Mesothelial cell of epicardium (in vitro differentiated cells): ENCODE measurements at regions not wholly inside any gene's neighbourhood (a gene's known extent, or its start where the extent isn't known, plus 50 kb on each side); places are given as distances from the start of the nearest gene placed in this dataset.
"Not testable (repeated sequence)": the region's sequence is repeated elsewhere in the genome, so short reads cannot be mapped to it uniquely, and the experiment has no call there.

Experiments
- DNase-seq, 2 experiments: peaks; one replicate each; pipeline ENCODE4 v3.0.0; 2021; ENCODE audit warnings: low spot score in 2 of 2; ENCODE audit not compliant: unreplicated experiment in 2 of 2
- H3K27ac Mint-ChIP-seq: 2 replicates; pipeline ENCODE4 v1.8.0; 2021; ENCODE audit warnings: mixed read lengths
- H3K27me3 Mint-ChIP-seq: 2 replicates; pipeline ENCODE4 v1.8.0; 2021; ENCODE audit warnings: low read depth, mixed read lengths
- H3K36me3 Mint-ChIP-seq: 2 replicates; pipeline ENCODE4 v1.8.0; 2021; ENCODE audit warnings: mixed read lengths
- H3K4me1 Mint-ChIP-seq: 2 replicates; pipeline ENCODE4 v1.8.0; 2021; ENCODE audit warnings: mixed read lengths
- H3K4me3 Mint-ChIP-seq: 2 replicates; pipeline ENCODE4 v1.8.0; 2021; ENCODE audit warnings: mild to moderate bottlenecking, moderate library complexity, mixed read lengths
- H3K9me3 Mint-ChIP-seq: 2 replicates; pipeline ENCODE4 v1.8.0; 2021; ENCODE audit warnings: mixed read lengths
- TF ChIP-seq, protein P1 (sequence below): fragments of 200-600 bp; sonication (generic); IDR thresholded peaks from one replicate; pipeline ENCODE4 v1.5.0; 2021; ENCODE audit warnings: antibody characterized with exemption; ENCODE audit not compliant: unreplicated experiment

DNA sequence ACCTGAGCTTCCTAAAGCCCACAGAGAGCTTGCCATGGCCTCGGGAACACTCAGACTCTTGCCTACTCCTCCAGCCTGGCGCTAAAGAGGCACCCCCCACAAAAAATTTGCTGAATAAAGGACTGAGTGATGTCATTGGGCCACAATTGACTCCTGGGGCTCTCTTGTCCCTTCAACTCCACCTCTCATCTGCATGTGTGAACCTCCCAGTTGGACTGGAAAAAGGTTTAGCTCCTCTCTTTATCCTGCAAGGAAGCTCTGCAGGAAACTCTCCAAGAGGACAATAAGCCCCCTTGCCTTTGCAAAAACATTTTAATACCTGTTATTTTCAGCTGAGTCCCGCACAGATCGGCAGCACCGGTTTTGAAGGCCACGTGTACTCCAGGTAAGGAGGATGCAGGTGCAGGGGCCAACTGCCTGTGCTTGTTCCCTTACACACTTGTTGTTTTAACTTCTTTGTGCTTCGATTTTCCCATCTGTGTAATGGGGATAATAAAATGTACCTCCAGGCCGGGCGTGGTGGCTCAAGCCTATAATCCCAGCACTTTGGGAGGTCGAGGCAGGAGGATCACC is 107.3 kb downstream of the TFAP2C start:
- H3K27ac Mint-ChIP-seq, result no peak overlapping the region
- no peak overlapping the region for H3K4me3 Mint-ChIP-seq
- H3K4me1 Mint-ChIP-seq, result peaks cover 6% of the 10 kb centered on the region
- TF ChIP-seq, protein P1, sequence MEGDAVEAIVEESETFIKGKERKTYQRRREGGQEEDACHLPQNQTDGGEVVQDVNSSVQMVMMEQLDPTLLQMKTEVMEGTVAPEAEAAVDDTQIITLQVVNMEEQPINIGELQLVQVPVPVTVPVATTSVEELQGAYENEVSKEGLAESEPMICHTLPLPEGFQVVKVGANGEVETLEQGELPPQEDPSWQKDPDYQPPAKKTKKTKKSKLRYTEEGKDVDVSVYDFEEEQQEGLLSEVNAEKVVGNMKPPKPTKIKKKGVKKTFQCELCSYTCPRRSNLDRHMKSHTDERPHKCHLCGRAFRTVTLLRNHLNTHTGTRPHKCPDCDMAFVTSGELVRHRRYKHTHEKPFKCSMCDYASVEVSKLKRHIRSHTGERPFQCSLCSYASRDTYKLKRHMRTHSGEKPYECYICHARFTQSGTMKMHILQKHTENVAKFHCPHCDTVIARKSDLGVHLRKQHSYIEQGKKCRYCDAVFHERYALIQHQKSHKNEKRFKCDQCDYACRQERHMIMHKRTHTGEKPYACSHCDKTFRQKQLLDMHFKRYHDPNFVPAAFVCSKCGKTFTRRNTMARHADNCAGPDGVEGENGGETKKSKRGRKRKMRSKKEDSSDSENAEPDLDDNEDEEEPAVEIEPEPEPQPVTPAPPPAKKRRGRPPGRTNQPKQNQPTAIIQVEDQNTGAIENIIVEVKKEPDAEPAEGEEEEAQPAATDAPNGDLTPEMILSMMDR, result no peak
- H3K36me3 Mint-ChIP-seq, result no peaks in the 10 kb centered on the region
- DNase-seq, result no peak
- H3K27me3 Mint-ChIP-seq, result peaks cover 23% of the 10 kb centered on the region
- no peaks in the 10 kb centered on the region for H3K9me3 Mint-ChIP-seq

DNA sequence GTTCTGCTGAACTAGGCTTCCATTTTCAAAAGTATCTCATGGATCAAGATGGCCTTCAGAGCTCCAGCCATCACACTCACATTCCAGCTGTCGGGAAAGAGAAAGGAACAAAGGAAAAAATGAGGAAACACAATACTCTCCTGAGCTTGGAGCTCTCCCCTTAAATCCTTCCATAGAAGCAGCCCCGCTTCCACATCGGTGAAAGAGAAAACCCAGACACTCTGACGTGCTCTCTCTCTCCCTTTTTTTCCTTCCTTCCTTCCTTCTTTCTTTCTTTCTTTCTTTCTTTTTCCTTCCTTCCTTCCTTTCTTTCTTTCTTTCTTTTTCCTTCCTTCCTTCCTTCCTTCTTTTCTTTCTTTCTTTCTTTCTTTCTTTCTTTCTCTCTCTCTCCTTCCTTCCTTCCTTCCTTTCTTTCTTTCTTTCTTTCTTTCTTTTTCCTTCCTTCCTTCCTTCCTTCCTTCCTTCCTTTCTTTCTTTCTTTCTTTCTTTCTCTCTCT is 115.3 kb downstream of the TFAP2C start:
- not testable (repeated sequence) for DNase-seq, H3K9me3 Mint-ChIP-seq, H3K4me3 Mint-ChIP-seq, H3K36me3 Mint-ChIP-seq, H3K27ac Mint-ChIP-seq, H3K27me3 Mint-ChIP-seq
- H3K4me1 Mint-ChIP-seq, result peaks cover 16% of the 10 kb centered on the region

DNA sequence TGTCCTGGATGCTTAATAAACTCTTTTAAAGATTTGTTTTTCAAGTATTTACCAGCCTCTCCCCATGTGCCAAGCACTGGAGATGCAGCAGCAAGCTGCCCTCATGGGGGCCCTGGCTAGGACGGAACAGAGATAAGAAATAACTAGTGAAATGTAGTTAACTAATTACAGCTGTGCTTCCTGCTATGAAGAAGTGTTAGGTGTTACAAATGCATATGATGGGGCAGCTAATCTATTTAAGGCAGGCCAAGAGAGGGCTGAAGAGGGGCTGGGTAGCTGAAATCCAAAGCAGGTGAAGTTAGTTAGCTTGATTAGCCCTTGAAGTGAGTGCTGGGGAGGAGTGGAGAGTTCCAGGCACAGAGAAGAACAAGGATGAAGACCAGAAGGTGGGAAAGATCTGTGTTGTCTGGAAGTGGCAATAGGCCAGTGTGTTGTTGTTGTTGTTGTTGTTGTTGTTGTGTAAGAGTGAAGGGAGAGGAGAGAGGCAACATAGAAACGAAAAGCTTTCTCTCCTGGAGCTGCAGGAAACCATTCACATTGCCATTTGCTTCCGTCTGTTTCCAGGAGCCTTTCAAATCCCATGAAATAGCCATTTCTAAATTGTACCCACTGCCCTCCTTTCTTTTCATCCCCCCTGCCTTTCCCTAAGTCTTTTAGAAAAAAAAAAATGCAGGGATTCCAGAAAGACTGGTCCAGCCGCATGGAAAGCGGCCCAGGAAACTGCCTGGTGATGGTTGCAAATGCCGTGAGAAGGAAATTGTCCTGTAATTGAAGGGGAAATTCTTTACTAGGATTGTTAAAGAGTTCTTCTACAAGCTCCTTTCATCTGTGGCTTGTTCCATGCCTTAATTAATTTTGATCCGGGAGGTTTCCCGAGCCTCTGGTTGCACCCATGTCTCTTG is 119.6 kb downstream of the TFAP2C start:
- no peaks in the 10 kb centered on the region for H3K36me3 Mint-ChIP-seq
- no peak for DNase-seq
- H3K9me3 Mint-ChIP-seq, result no peaks in the 10 kb centered on the region
- peak overlapping the region; percentile 70 for H3K27ac Mint-ChIP-seq
- no peak overlapping the region for H3K4me3 Mint-ChIP-seq
- peaks cover 28% of the 10 kb centered on the region for H3K4me1 Mint-ChIP-seq
- H3K27me3 Mint-ChIP-seq, result no peaks in the 10 kb centered on the region
- TF ChIP-seq, protein P1, result no peak

DNA sequence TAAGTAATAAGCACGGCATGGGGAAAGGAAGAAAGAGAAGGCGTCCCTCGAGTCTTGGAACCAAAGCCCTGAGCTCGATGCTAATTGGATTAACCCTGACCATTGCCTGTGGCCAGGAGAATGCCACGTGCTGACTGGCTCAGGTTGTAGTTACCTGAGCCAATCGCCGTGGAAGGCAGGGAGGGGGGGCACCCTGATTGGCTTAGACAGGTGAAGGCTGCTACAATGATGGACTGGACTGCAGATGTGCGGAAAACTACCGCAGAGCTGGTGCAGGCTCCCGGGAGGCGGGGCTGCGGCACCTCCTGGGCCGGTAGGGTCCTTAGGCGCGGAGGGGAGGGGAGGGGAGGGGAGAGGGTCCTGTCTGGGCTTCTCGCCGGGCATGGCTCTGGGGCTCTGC is 121.3 kb downstream of the TFAP2C start:
- Mint-ChIP-seq H3K9me3 (no peaks in the 10 kb centered on the region), H3K4me3 (no peak overlapping the region), H3K4me1 (peaks cover 28% of the 10 kb centered on the region), H3K27me3 (no peaks in the 10 kb centered on the region), H3K36me3 (no peaks in the 10 kb centered on the region), H3K27ac (peak overlapping the region; percentile 92)
- DNase-seq, result no peak
- TF ChIP-seq, protein P1, result no peak

DNA sequence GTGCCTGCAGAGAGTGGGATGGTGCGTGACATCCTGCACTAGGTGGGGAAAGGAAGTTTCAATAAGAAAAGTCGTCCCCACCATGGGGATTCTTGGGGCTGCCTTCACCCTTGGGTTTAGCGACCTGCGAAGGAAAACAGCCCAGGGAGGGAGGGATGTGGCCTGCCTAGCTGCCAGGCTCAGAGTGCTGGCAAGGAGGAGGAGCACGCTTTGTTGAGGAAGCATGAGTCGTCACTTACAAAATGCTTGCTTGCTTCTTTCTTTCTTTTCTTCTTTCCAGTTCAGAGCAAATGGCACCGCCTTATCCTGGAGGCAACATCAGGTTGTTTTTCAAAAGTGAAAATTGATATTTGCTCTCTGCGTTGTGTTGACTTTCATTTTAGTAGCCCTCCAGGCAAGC is 123.2 kb downstream of the TFAP2C start:
- H3K27me3 Mint-ChIP-seq, result no peaks in the 10 kb centered on the region
- peak overlapping the region; percentile 15 for H3K27ac Mint-ChIP-seq
- H3K4me3 Mint-ChIP-seq, result no peak overlapping the region
- H3K9me3 Mint-ChIP-seq, result peaks cover 2% of the 10 kb centered on the region
- H3K36me3 Mint-ChIP-seq, result no peaks in the 10 kb centered on the region
- TF ChIP-seq, protein P1, result no peak
- DNase-seq, result no peak
- H3K4me1 Mint-ChIP-seq, result peaks cover 28% of the 10 kb centered on the region

DNA sequence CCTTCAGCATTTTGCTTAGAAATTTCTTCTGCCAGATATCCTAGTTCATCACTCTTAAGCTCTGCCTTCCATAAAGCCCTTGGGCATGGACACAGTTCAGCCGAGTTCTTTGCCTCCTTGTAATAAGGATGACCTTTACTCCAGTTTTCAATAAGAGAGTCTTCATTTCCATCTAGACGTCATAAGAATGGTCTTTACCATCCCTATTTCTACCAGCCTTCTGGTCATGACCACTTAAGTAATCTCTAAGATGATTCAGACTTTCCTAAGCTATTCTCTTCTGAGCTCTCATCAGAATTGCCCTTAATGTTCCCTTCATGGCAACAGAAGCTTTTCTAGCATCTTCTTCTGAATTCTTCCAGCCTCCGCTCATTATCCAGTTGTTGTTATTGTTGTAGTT is 126.1 kb downstream of the TFAP2C start:
- H3K27ac Mint-ChIP-seq, result no peak overlapping the region
- peaks cover 9% of the 10 kb centered on the region for H3K4me1 Mint-ChIP-seq
- no peaks in the 10 kb centered on the region for H3K27me3 Mint-ChIP-seq
- H3K9me3 Mint-ChIP-seq, result peaks cover 5% of the 10 kb centered on the region
- no peak for DNase-seq
- no peaks in the 10 kb centered on the region for H3K36me3 Mint-ChIP-seq
- no peak overlapping the region for H3K4me3 Mint-ChIP-seq
- TF ChIP-seq, protein P1, result no peak

DNA sequence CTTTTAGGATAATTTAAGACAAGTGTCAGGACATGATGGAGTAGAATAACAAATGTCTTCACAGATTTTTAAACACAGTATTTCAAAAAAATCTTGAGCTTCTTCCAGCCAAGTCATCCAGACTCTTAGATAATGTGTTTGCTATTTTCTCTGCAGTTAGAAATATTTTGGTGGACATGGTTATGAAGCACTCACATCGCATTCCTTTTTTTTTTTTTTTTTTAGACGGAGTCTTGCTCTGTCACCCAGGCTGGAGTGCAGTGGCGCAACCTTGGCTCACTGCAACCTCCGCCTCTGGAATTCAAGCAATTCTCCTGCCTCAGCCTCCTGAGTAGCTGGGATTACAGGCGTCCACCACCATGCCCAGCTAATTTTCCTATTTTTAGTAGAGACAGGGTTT is 127.6 kb downstream of the TFAP2C start:
- H3K27me3 Mint-ChIP-seq, H3K27ac Mint-ChIP-seq, H3K9me3 Mint-ChIP-seq: not testable (repeated sequence)

More for the DNA sequence above, 127.6 kb downstream of the TFAP2C start:
- H3K4me3 Mint-ChIP-seq, H3K36me3 Mint-ChIP-seq, H3K4me1 Mint-ChIP-seq, DNase-seq: not testable (repeated sequence)
